ENCODE measurements at regions not wholly inside any gene's neighbourhood (a gene's known extent, or its start where the extent isn't known, plus 50 kb on each side); places are given as distances from the start of the nearest gene placed in this dataset.

DNA sequence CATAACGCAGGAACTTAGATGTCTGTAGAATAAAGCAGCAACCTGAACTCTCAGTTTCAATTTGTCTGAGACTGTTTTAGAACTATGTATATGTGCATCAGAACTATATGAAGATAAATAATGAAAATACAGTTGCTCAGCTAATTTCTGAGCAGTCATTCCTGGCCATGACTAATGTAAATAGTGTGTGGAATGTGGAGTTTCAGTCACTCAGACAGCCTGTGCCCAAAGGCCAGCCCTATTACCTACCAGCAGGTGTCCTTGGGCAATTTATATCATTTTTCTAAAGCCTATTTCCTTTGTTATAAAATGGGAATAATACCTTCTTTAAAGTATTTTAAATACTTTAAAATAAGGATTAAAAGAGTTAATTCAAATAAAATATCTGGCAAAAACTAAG, 56.0 kb upstream of the RELL1 start:
- H3K4me3 ChIP-seq (ENCODE audit: low read depth, low read length), result no peak overlapping the region
- DNase-seq (ENCODE audit: low read depth), result no peak

DNA sequence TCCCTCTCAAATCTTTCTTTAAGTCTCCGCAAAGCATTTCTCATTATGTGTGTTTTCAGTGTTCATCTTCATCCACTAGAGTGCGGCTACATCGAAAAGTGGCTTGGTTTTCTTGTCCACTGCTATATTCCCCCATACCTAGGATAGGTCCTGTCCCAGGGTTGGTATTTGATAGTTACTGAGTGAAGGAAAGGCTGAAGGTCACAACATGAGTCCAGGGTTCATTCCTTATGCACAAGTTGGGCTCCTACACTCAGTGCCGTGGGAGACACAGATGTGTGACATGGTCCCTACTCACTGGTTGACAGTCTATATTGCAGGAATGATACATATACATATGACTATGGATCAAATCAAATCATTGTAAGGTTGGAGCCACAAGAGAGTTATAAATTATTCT, 55.4 kb upstream of the RELL1 start:
- no peak overlapping the region for H3K4me3 ChIP-seq (ENCODE audit: low read depth, low read length)
- no peak for DNase-seq (ENCODE audit: low read depth)

DNA sequence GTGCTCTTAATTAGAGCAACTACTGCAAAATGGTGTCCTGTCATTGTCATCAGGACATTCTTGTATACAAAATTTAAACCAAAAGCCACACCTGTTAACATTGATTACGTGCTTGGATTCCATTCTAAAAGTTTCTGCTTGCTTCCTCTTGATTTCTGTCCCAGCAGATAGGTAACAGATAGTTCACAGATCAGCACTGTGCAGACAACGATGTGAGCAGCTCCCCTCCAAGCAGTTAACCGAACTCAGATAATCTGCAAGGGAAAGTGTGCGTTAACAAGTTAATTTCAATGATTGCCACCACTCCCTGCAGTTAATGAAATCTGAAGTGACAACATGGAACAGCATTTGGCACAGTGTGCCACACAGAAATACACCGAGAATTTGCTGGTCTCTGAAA, 54.4 kb upstream of the RELL1 start:
- no peak overlapping the region for H3K4me3 ChIP-seq (ENCODE audit: low read depth, low read length)
- no peak for DNase-seq (ENCODE audit: low read depth)

DNA sequence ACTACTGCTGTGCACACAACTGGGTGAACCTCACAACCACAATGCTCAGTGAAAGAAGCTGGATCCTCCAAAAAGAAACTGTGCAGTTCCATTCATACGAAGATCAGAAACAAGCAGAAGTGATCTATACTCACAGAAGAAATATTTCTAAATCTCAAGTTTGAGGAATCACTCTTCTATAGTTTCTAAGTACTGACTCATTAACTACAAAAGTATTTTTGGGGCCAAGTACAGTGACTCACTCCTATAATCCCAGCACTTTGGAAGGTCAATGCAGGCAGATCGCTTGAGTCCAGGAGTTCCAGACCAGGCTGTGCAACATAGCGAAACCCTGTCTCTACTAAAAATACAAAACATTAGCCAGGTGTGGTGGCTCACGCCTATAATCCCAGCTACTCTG, 51.3 kb upstream of the RELL1 start:
- no peak for DNase-seq (ENCODE audit: low read depth)
- no peak overlapping the region for H3K4me3 ChIP-seq (ENCODE audit: low read depth, low read length)

Data from skeletal muscle cell (primary cell).